AG10803 (cell line): ENCODE measurements at regions not wholly inside any gene's neighbourhood (a gene's known extent, or its start where the extent isn't known, plus 50 kb on each side); places are given as distances from the start of the nearest gene placed in this dataset.

Experiments used
- DNase-seq: peaks from one replicate; pipeline ENCODE4 v3.0.0; 2010; ENCODE audit warnings: low read depth
- H3K4me3 ChIP-seq: 2 replicates; pipeline ENCODE4 v1.5.1; 2011; ENCODE audit warnings: mild to moderate bottlenecking, low read length, control low read depth
- CTCF ChIP-seq: conservative IDR thresholded peaks from 2 replicates; pipeline ENCODE4 v1.5.1; 2011; ENCODE audit warnings: mild to moderate bottlenecking, low read length, control low read depth, inconsistent platforms

- TF ChIP-seq CTCF = no peak
- peak; percentile 38 for DNase-seq
- no peak overlapping the region for H3K4me3 ChIP-seq
Observed at GRCh38 chr12:58496411-58497190, 423.7 kb downstream of the LRIG3 start.

- no peak for TF ChIP-seq CTCF
- no peak for DNase-seq
- H3K4me3 ChIP-seq = no peak overlapping the region
Observed at GRCh38 chr12:58500399-58500798, 419.9 kb downstream of the LRIG3 start.

GRCh38 chr12:58502226-58502625 lies 418.1 kb downstream of the LRIG3 start:
- H3K4me3 ChIP-seq = no peak overlapping the region
- TF ChIP-seq CTCF = no peak
- DNase-seq = peak; percentile 52

- TF ChIP-seq CTCF = no peak
- no peak overlapping the region for H3K4me3 ChIP-seq
- DNase-seq = peak; percentile 41
Observed at GRCh38 chr12:58502841-58503240, 417.5 kb downstream of the LRIG3 start.

GRCh38 chr12:58503731-58504130 lies 416.6 kb downstream of the LRIG3 start:
- no peak for TF ChIP-seq CTCF
- peak; percentile 28 for DNase-seq
- H3K4me3 ChIP-seq = no peak overlapping the region

GRCh38 chr12:58504143-58504938 lies 416.0 kb downstream of the LRIG3 start:
- H3K4me3 ChIP-seq = no peak overlapping the region
- TF ChIP-seq CTCF = no peak
- peak; percentile 84 for DNase-seq
